Glutamatergic neuron (in vitro differentiated cells): ENCODE measurements at regions not wholly inside any gene's neighbourhood (a gene's known extent, or its start where the extent isn't known, plus 50 kb on each side); places are given as distances from the start of the nearest gene placed in this dataset.

ENCODE experiments used
- DNase-seq: peaks from one replicate; pipeline ENCODE4 v3.0.0; 2022
- H3K27ac Mint-ChIP-seq: one replicate; pipeline ENCODE4 v1.8.0; 2020; ENCODE audit warnings: mild to moderate bottlenecking, mixed read lengths, inconsistent platforms; ENCODE audit not compliant: unreplicated experiment
- H3K27me3 Mint-ChIP-seq: one replicate; pipeline ENCODE4 v1.8.0; 2020; ENCODE audit warnings: mild to moderate bottlenecking, moderate library complexity, mixed read lengths, inconsistent platforms; ENCODE audit not compliant: unreplicated experiment
- H3K36me3 Mint-ChIP-seq: one replicate; pipeline ENCODE4 v1.8.0; 2020; ENCODE audit warnings: mild to moderate bottlenecking, mixed read lengths, inconsistent platforms; ENCODE audit not compliant: unreplicated experiment
- H3K4me1 Mint-ChIP-seq: one replicate; pipeline ENCODE4 v1.8.0; 2020; ENCODE audit warnings: mild to moderate bottlenecking, low read depth, mixed read lengths, inconsistent platforms; ENCODE audit not compliant: unreplicated experiment
- H3K4me3 Mint-ChIP-seq: one replicate; pipeline ENCODE4 v1.8.0; 2020; ENCODE audit warnings: mild to moderate bottlenecking, mixed read lengths, inconsistent platforms; ENCODE audit not compliant: unreplicated experiment
- H3K9me3 Mint-ChIP-seq: one replicate; pipeline ENCODE4 v1.8.0; 2020; ENCODE audit warnings: mild to moderate bottlenecking, moderate library complexity, mixed read lengths, inconsistent platforms; ENCODE audit not compliant: unreplicated experiment
- CTCF ChIP-seq: fragments of 200-600 bp; sonication (generic); IDR thresholded peaks from one replicate; pipeline ENCODE4 v1.5.0; 2021; ENCODE audit not compliant: partially characterized antibody, unreplicated experiment

DNA sequence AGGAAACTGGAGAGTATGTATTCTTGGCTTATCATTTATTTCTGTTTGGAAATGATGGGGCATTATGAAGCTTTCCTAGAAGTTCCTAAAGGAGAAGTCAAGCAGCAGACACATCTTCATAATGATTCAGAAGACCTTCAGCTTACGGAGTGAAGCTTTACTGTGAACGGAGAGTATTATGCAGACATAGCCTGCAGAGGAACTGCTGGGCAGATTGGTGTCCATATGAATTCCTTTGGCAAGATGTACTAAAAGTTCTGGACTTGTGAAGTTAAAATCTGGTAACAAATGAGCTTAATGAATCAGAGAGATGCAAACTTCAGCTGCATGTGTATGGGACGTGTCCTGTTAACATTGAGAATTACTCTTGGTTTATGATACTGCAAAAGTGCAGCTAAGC lies 60.1 kb downstream of the NABP1 start:
- no peaks in the 10 kb centered on the region for H3K27me3 Mint-ChIP-seq
- no peak overlapping the region for H3K4me3 Mint-ChIP-seq

DNA sequence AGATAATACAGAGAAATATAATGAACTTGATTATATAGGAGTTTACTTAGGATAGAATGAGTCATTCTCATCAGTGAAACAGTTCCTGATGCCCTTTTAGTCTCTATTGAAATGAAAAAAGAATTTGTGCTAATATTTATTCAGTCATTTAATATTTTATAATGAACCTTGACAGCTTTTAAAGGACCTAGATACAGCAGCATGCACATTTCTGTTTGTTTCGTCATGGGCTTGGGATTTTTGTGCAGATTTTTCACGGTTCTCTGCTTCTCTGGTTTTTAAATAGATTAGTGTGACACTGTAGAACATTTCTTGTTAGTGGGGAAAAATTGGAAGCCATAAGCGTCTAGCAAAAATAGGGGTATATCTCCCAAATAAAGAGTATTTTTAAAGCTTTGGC lies 60.7 kb downstream of the NABP1 start:
- Mint-ChIP-seq H3K27ac (no peak overlapping the region), H3K27me3 (no peaks in the 10 kb centered on the region), H3K9me3 (peaks cover 3% of the 10 kb centered on the region), H3K36me3 (no peaks in the 10 kb centered on the region), H3K4me3 (no peak overlapping the region), H3K4me1 (no peaks in the 10 kb centered on the region)
- no peak for DNase-seq
- TF ChIP-seq CTCF: no peak

More for the DNA sequence above, 60.1 kb downstream of the NABP1 start:
- Mint-ChIP-seq H3K4me1 (no peaks in the 10 kb centered on the region), H3K9me3 (no peaks in the 10 kb centered on the region), H3K36me3 (no peaks in the 10 kb centered on the region), H3K27ac (no peak overlapping the region)
- DNase-seq: no peak
- no peak for TF ChIP-seq CTCF

- Mint-ChIP-seq H3K4me1 (no peaks in the 10 kb centered on the region), H3K27ac (no peak overlapping the region), H3K27me3 (no peaks in the 10 kb centered on the region), H3K9me3 (peaks cover 3% of the 10 kb centered on the region), H3K4me3 (no peak overlapping the region), H3K36me3 (no peaks in the 10 kb centered on the region)
- no peak for TF ChIP-seq CTCF
- DNase-seq: no peak
Measured at GRCh38 chr2:191739194-191739593, 61.3 kb downstream of the NABP1 start.

GRCh38 chr2:191740016-191740419 lies 62.1 kb downstream of the NABP1 start:
- no peak overlapping the region for H3K4me3 Mint-ChIP-seq
- no peak for TF ChIP-seq CTCF

DNA sequence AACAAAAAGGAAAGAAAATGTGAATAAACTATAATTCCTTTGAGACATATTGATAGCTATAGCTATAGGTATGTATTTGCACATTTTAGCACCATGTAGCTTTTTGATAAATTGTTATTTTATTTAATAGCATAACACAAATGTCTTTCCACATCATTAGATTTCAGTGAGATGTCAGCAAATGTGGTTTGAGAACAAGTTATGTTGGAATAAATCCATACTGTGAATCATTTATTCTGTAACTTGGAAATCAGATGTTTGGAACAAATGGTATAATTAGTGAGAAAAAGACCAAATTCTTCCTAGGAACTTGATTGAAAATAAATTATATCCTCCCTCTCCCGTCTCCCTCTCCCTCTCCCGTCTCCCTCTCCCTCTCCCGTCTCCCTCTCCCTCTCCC lies 62.8 kb downstream of the NABP1 start:
- Mint-ChIP-seq H3K9me3 (peaks cover 3% of the 10 kb centered on the region), H3K4me1 (no peaks in the 10 kb centered on the region), H3K27ac (no peak overlapping the region), H3K36me3 (no peaks in the 10 kb centered on the region), H3K27me3 (no peaks in the 10 kb centered on the region), H3K4me3 (no peak overlapping the region)
- no peak for DNase-seq
- TF ChIP-seq CTCF: no peak

More at GRCh38 chr2:191740016-191740419, 62.1 kb downstream of the NABP1 start:
- Mint-ChIP-seq H3K27me3 (no peaks in the 10 kb centered on the region), H3K9me3 (peaks cover 3% of the 10 kb centered on the region), H3K27ac (no peak overlapping the region), H3K36me3 (no peaks in the 10 kb centered on the region), H3K4me1 (no peaks in the 10 kb centered on the region)
- DNase-seq: no peak
